HFF-Myc (cell line): ENCODE measurements at regions not wholly inside any gene's neighbourhood (a gene's known extent, or its start where the extent isn't known, plus 50 kb on each side); places are given as distances from the start of the nearest gene placed in this dataset.

Source experiments
- DNase-seq: peaks from one replicate; pipeline ENCODE4 v3.0.0-alpha.2; 2011; ENCODE audit warnings: low read depth; ENCODE audit errors: extremely low read depth
- H3K4me3 ChIP-seq: replicated peaks from 2 replicates; pipeline ENCODE4 v1.5.1; 2011; ENCODE audit warnings: low read depth, mild to moderate bottlenecking, control low read depth, low read length
- CTCF ChIP-seq: IDR thresholded peaks from 2 replicates; pipeline ENCODE4 v1.5.1; 2012; ENCODE audit warnings: mild to moderate bottlenecking, low read depth, low read length, control low read depth; ENCODE audit errors: missing control alignments

- TF ChIP-seq CTCF: no peak
- no peak overlapping the region for H3K4me3 ChIP-seq
- no peak for DNase-seq
Observed at GRCh38 chr5:4229414-4230292, 634.0 kb downstream of the IRX1 start.

- TF ChIP-seq CTCF: no peak
- DNase-seq: no peak
- no peak overlapping the region for H3K4me3 ChIP-seq
Observed at GRCh38 chr5:4230471-4230785, 634.8 kb downstream of the IRX1 start.

GRCh38 chr5:4230786-4231641 is 635.4 kb downstream of the IRX1 start:
- no peak for DNase-seq
- no peak for TF ChIP-seq CTCF
- H3K4me3 ChIP-seq: no peak overlapping the region

- no peak for DNase-seq
- TF ChIP-seq CTCF: no peak
- H3K4me3 ChIP-seq: no peak overlapping the region
Observed at GRCh38 chr5:4232084-4232483, 636.5 kb downstream of the IRX1 start.

- H3K4me3 ChIP-seq: no peak overlapping the region
- no peak for DNase-seq
- TF ChIP-seq CTCF: no peak
Observed at GRCh38 chr5:4233671-4234070, 638.0 kb downstream of the IRX1 start.

- no peak overlapping the region for H3K4me3 ChIP-seq
- no peak for DNase-seq
- no peak for TF ChIP-seq CTCF
Observed at GRCh38 chr5:4243479-4244264, 648.0 kb downstream of the IRX1 start.
